H1 (cell line): ENCODE measurements at regions not wholly inside any gene's neighbourhood (a gene's known extent, or its start where the extent isn't known, plus 50 kb on each side); places are given as distances from the start of the nearest gene placed in this dataset.

ENCODE experiments used
- CTCF ChIA-PET: fragments of 300-600 bp; sonication (Branson Sonifier 250); formaldehyde crosslinking; loops from one replicate; lab custom pipeline; 2021; ENCODE audit not compliant: partially characterized antibody; lab: Charles Lee
- POLR2A ChIA-PET: fragments of 300-600 bp; sonication (Branson Sonifier 250); formaldehyde crosslinking; loops from one replicate; lab custom pipeline; 2021; ENCODE audit warnings: inconsistent platforms; ENCODE audit not compliant: partially characterized antibody; lab: Charles Lee
- DNase-seq, 2 experiments: peaks; one replicate each; pipeline versions ENCODE4 v3.0.0 to v3.0.0-alpha.2; 2010 to 2022; ENCODE audit warnings: low spot score in 2 of 2, low read depth in 1 of 2, mixed read lengths in 1 of 2
- FAIRE-seq: peaks from 2 replicates; lab custom pipeline; 2011; peaks lifted over from hg19 to GRCh38; lab: Jason Lieb, UNC
- H2AFZ ChIP-seq: 2 replicates; pipeline ENCODE4 v1.8.1; 2012; ENCODE audit warnings: low read length, inconsistent platforms
- H2AK5ac ChIP-seq: 2 replicates; pipeline ENCODE4 v1.6.1; 2013; ENCODE audit warnings: low read depth, low read length
- H2BK120ac ChIP-seq: replicated peaks from 2 replicates; pipeline ENCODE3; 2013; ENCODE audit warnings: low read depth, low read length, inconsistent platforms
- H2BK12ac ChIP-seq: 2 replicates; pipeline ENCODE4 v1.6.1; 2013; ENCODE audit warnings: low read depth, low read length
- H2BK15ac ChIP-seq: 2 replicates; pipeline ENCODE4 v1.6.1; 2013; ENCODE audit warnings: low read length
- H2BK20ac ChIP-seq: 2 replicates; pipeline ENCODE4 v1.6.1; 2013; ENCODE audit warnings: low read length
- H2BK5ac ChIP-seq: 2 replicates; pipeline ENCODE4 v1.6.1; 2013; ENCODE audit warnings: low read depth, low read length
- H3K14ac ChIP-seq: 2 replicates; pipeline ENCODE4 v1.6.1; 2013; ENCODE audit warnings: inconsistent platforms; ENCODE audit not compliant: insufficient read length
- H3K18ac ChIP-seq: 2 replicates; pipeline ENCODE4 v1.6.1; 2013; ENCODE audit warnings: low read length; ENCODE audit errors: extremely low read depth
- H3K23ac ChIP-seq: 2 replicates; pipeline ENCODE4 v1.6.1; 2013; ENCODE audit warnings: inconsistent platforms; ENCODE audit not compliant: insufficient read length
- H3K23me2 ChIP-seq: 2 replicates; pipeline ENCODE4 v1.6.1; 2013; ENCODE audit warnings: low read depth, low read length
- H3K27ac ChIP-seq: 2 replicates; pipeline ENCODE4 v1.6.1; 2011; ENCODE audit warnings: low read depth, low read length, inconsistent platforms
- H3K27me3 ChIP-seq, 4 experiments: replicated peaks in 1 of 4; 1 replicate in 1 of 4; 2 replicates in 3 of 4; pipeline versions ENCODE4 v1.6.1 to v1.8.1; 2011 to 2013; ENCODE audit warnings: low read length in 3 of 4, mild to moderate bottlenecking in 3 of 4, inconsistent platforms in 2 of 4, mixed read lengths in 2 of 4, moderate library complexity in 1 of 4; ENCODE audit not compliant: control insufficient read depth in 3 of 4, insufficient read depth in 3 of 4; ENCODE audit errors: extremely low read depth in 1 of 4
- H3K36me3 ChIP-seq, 4 experiments: 2 replicates each; pipeline versions ENCODE4 v1.6.1 to v1.8.1; 2011 to 2013; ENCODE audit warnings: mild to moderate bottlenecking in 4 of 4, low read length in 3 of 4, moderate library complexity in 2 of 4, control low read depth in 1 of 4, inconsistent platforms in 1 of 4; ENCODE audit not compliant: insufficient read depth in 4 of 4, control insufficient read depth in 2 of 4
- H3K4ac ChIP-seq: replicated peaks from 2 replicates; pipeline ENCODE3; 2013; ENCODE audit warnings: low read length, low read depth, mixed read lengths, inconsistent platforms; ENCODE audit not compliant: insufficient read length
- H3K4me1 ChIP-seq, 4 experiments: replicated peaks in 1 of 4; 1 replicate in 1 of 4; 2 replicates in 3 of 4; pipeline versions ENCODE4 v1.6.1 to v1.8.1; 2011 to 2013; ENCODE audit warnings: low read length in 3 of 4, inconsistent platforms in 2 of 4, mixed read lengths in 1 of 4; ENCODE audit not compliant: insufficient read depth in 4 of 4, control insufficient read depth in 3 of 4
- H3K4me2 ChIP-seq, 2 experiments: 2 replicates each; pipeline versions ENCODE4 v1.6.1 to v1.8.1; 2011 to 2013; ENCODE audit warnings: low read depth in 2 of 2, low read length in 2 of 2, control low read depth in 1 of 2, inconsistent platforms in 1 of 2, mild to moderate bottlenecking in 1 of 2; ENCODE audit not compliant: insufficient read depth in 1 of 2
- H3K4me3 ChIP-seq, 4 experiments: fragments of 200-600, 300-600 bp in 1 of 4; sonication (generic), shearing (Covaris generic), sonication (Bioruptor Twin) in 1 of 4; 2 replicates each; pipeline versions ENCODE4 v1.5.1 to v1.8.1; 2011 to 2016; ENCODE audit warnings: low read length in 4 of 4, low read depth in 3 of 4, control low read depth in 2 of 4, inconsistent platforms in 2 of 4, mild to moderate bottlenecking in 2 of 4, mixed read lengths in 1 of 4, moderate library complexity in 1 of 4; ENCODE audit not compliant: insufficient read depth in 2 of 4; ENCODE audit errors: extremely low read depth in 1 of 4
- H3K56ac ChIP-seq: replicated peaks from 2 replicates; pipeline ENCODE3; 2013; ENCODE audit warnings: low read depth, mild to moderate bottlenecking, mixed read lengths, low read length, inconsistent platforms; ENCODE audit not compliant: insufficient read length
- H3K79me1 ChIP-seq: 2 replicates; pipeline ENCODE4 v1.6.1; 2013; ENCODE audit warnings: low read depth, low read length, control low read depth
- H3K79me2 ChIP-seq, 2 experiments: 2 replicates each; pipeline versions ENCODE4 v1.6.1 to v1.8.1; 2012 to 2013; ENCODE audit warnings: low read length in 2 of 2, mild to moderate bottlenecking in 2 of 2, inconsistent platforms in 1 of 2; ENCODE audit not compliant: insufficient read depth in 2 of 2, control insufficient read depth in 1 of 2
- H3K9ac ChIP-seq, 4 experiments: replicated peaks in 1 of 4; 1 replicate in 1 of 4; 2 replicates in 3 of 4; pipeline versions ENCODE4 v1.6.1 to v1.8.1; 2011 to 2013; ENCODE audit warnings: low read depth in 3 of 4, low read length in 3 of 4, control low read depth in 2 of 4, mild to moderate bottlenecking in 2 of 4, moderate library complexity in 2 of 4, inconsistent platforms in 1 of 4; ENCODE audit errors: extremely low read depth in 1 of 4
- H3K9me3 ChIP-seq, 2 experiments: 2 replicates each; pipeline versions ENCODE4 v1.6.1 to v1.8.1; 2012 to 2013; ENCODE audit warnings: mild to moderate bottlenecking in 2 of 2, moderate library complexity in 2 of 2, control low read depth in 1 of 2, inconsistent platforms in 1 of 2, low read depth in 1 of 2, low read length in 1 of 2, mixed read lengths in 1 of 2; ENCODE audit not compliant: insufficient read depth in 2 of 2
- H4K20me1 ChIP-seq, 2 experiments: replicated peaks in 1 of 2; 2 replicates each; pipeline versions ENCODE3 to v1.8.1; 2011 to 2013; ENCODE audit warnings: inconsistent platforms in 2 of 2, low read length in 2 of 2, mild to moderate bottlenecking in 1 of 2; ENCODE audit not compliant: insufficient read depth in 2 of 2, control insufficient read depth in 1 of 2
- H4K5ac ChIP-seq: 2 replicates; pipeline ENCODE4 v1.6.1; 2013; ENCODE audit warnings: low read length, low read depth, mixed read lengths, inconsistent platforms; ENCODE audit not compliant: insufficient read length
- H4K8ac ChIP-seq: 2 replicates; pipeline ENCODE4 v1.8.0; 2013; ENCODE audit warnings: mild to moderate bottlenecking, moderate library complexity, low read length, inconsistent platforms; ENCODE audit not compliant: insufficient read depth; ENCODE audit errors: extremely low read depth
- H4K91ac ChIP-seq: replicated peaks from 2 replicates; pipeline ENCODE3; 2013; ENCODE audit warnings: low read length, mixed read lengths, inconsistent platforms; ENCODE audit not compliant: insufficient read length
- EZH2 ChIP-seq: fragments of 200-600 bp; sonication (generic); IDR thresholded peaks from 2 replicates; pipeline ENCODE4 v1.7.1; 2012; ENCODE audit warnings: low read depth, mild to moderate bottlenecking, moderate library complexity, low read length, inconsistent platforms; ENCODE audit not compliant: severe bottlenecking
- HDAC2 ChIP-seq, 2 experiments: fragments of 300-600 bp in 1 of 2; sonication (generic) in 1 of 2; IDR thresholded peaks; 2 replicates each; pipeline ENCODE4 v1.6.1; 2011 to 2012; ENCODE audit warnings: low read depth in 2 of 2, low read length in 2 of 2, mild to moderate bottlenecking in 2 of 2, moderate library complexity in 2 of 2, borderline replicate concordance in 1 of 2, inconsistent platforms in 1 of 2
- JUND ChIP-seq: IDR thresholded peaks from 2 replicates; pipeline ENCODE4 v1.6.1; 2011; ENCODE audit warnings: mild to moderate bottlenecking, improper control_type of control experiment, low read length
- RNF2 ChIP-seq: fragments of 200-900, 300-1000 bp; sonication (generic); IDR thresholded peaks from 2 replicates; pipeline ENCODE4 v1.7.1; 2016; ENCODE audit warnings: borderline replicate concordance, low read depth, mild to moderate bottlenecking, antibody characterized with exemption, low read length; ENCODE audit not compliant: poor library complexity, severe bottlenecking; ENCODE audit errors: missing control alignments
- SIN3A ChIP-seq, 2 experiments: IDR thresholded peaks in 1 of 2; conservative IDR thresholded peaks in 1 of 2; 2 replicates each; pipeline ENCODE4 v1.6.1; 2011 to 2012; ENCODE audit warnings: low read length in 2 of 2, improper control_type of control experiment in 1 of 2, low read depth in 1 of 2, mild to moderate bottlenecking in 1 of 2
- SP2 ChIP-seq: IDR thresholded peaks from 2 replicates; pipeline ENCODE4 v1.6.1; 2012; ENCODE audit warnings: mild to moderate bottlenecking, low read length, inconsistent platforms
- SP4 ChIP-seq: IDR thresholded peaks from 2 replicates; pipeline ENCODE4 v1.6.1; 2012; ENCODE audit warnings: low read length, inconsistent platforms
- SUZ12 ChIP-seq: fragments of 200-600 bp; sonication (generic); IDR thresholded peaks from 2 replicates; pipeline ENCODE4 v1.6.1; 2012; ENCODE audit warnings: mild to moderate bottlenecking, inconsistent platforms, low read length, moderate library complexity, mixed read lengths
- TBP ChIP-seq: IDR thresholded peaks from 2 replicates; pipeline ENCODE4 v1.6.1; 2011; ENCODE audit warnings: low read depth, low read length, improper control_type of control experiment
- TEAD4 ChIP-seq: IDR thresholded peaks from 2 replicates; pipeline ENCODE4 v1.6.1; 2012; ENCODE audit warnings: low read depth, low read length, inconsistent platforms, mixed read lengths
- WGBS, 2 experiments: shearing (Covaris generic) in 1 of 2; methylation state at CpG; one replicate each; pipeline versions ENCODE4 v1.1.6 to v1.1.7; 2013 to 2015; ENCODE audit warnings: low lambda C conversion rate in 2 of 2, mixed read lengths in 2 of 2, inconsistent platforms in 1 of 2, low coverage in 1 of 2, missing lambda C conversion rate in 1 of 2; ENCODE audit not compliant: insufficient replicate concordance in 2 of 2, insufficient coverage in 1 of 2, insufficient read length in 1 of 2; ENCODE audit errors: extremely low coverage in 1 of 2, missing lambda C conversion rate in 1 of 2; 5-methylcytosine and 5-hydroxymethylcytosine counted together
- TF ChIP-seq, protein P1 (sequence below): IDR thresholded peaks from 2 replicates; pipeline ENCODE4 v1.6.1; 2012; ENCODE audit warnings: inconsistent platforms

DNA sequence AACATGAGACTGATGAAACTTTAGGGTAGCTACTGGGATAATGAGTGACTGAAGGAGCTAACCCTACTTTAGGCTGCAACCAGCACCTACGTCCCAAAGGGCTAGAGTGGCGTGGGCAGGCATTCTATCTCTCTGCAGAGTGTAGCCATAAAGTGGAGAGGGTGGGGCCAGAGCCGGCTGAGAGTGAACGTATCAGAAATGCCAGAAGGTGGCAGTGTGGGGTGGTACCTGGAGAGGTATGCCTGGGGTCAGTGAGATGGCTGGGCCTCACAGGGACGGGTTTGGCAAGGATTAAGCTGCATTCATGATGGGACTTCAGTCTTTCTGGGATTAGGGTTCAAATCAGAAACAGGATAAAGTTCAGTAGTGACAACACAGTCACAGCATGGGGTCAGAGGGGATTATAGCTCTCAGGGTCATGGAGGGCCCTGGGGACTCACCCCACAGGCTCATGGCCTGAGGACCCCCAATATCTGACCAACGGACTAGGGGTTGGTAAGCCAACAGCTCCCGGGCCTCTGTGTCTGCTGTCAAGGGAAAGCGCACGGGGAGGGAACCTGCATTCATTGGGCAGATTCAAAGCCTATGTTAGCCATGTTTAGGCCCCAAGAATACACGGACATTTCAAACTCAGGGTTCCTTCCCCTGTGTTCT is 86.5 kb upstream of the FOXB1 start:
- Histone ChIP-seq H2AK5ac (no peak overlapping the region), H4K8ac (no peak overlapping the region), H3K56ac (no peak overlapping the region), H4K5ac (no peak overlapping the region), H3K23me2 (no peaks in the 10 kb centered on the region), H3K4me3 (no peak overlapping the region), H2BK15ac (no peak overlapping the region), H3K36me3 (no peaks in the 10 kb centered on the region), H3K79me2 (no peaks in the 10 kb centered on the region), H2BK20ac (no peak overlapping the region; the same call in 1 of the 2 replicates), H3K4me1 (peaks cover 0 to 8% (median 5%) of the 10 kb centered on the region in 4 experiments; a peak in 4 of 7 replicates), H3K4ac (no peak overlapping the region), H2BK120ac (no peak overlapping the region), H3K27me3 (no peaks in the 10 kb centered on the region), H4K91ac (peak overlapping the region; percentile 18), H4K20me1 (no peaks in the 10 kb centered on the region), H3K23ac (no peak overlapping the region), H2BK5ac (no peak overlapping the region), H2AFZ (0 out of 2 replicates have a peak overlapping the region, but pooled peaks have one; percentile 22), H2BK12ac (no peak overlapping the region), H3K27ac (no peak overlapping the region), H3K4me2 (no peak overlapping the region), H3K14ac (no peak overlapping the region), H3K9ac (no peak overlapping the region), H3K9me3 (no peaks in the 10 kb centered on the region), H3K79me1 (no peaks in the 10 kb centered on the region), H3K18ac (no peak overlapping the region)
- DNase-seq (peak; percentile 56 to 88), FAIRE-seq (peak; percentile 88)
- 50% methylated on average over 10 of the region's 10 CpGs; no CpG with 5 or more reads in 1 of the 2 experiments for WGBS, 2 experiments
- CTCF ChIA-PET: interaction anchor here (0.6 to 5.0 kb wide), 75 partner anchors 10 to 1002 kb away, joined by 3 to 49 read pairs (median 4); partner anchors contain the start of gene FOXB1
- POLR2A ChIA-PET: interaction anchor here (1.2 to 1.6 kb wide), 2 partner anchors 77 to 81 kb away, joined by 4 to 7 read pairs; no protein-coding TSS in a partner anchor
- TF ChIP-seq RNF2 (no peak), JUND (peak; percentile 33; the same call in 1 of the 2 replicates), SIN3A (conservative IDR thresholded peaks at IDR 0.05 in 1 of 2, IDR thresholded peaks at IDR 0.05 in 1 of 2; ENCODE audit: low read depth in 1 of 2, low read length in 2 of 2) (0 out of 4 replicates have a peak, but pooled peaks of 1 of the 2 experiments have one; percentile 62), HDAC2 (IDR thresholded peaks at IDR 0.05; ENCODE audit: borderline replicate concordance in 1 of 2, low read depth in 2 of 2, low read length in 2 of 2) (no peak), SP2 (no peak), SP4 (no peak), TBP (no peak), EZH2 (no peak), TEAD4 (0 out of 2 replicates have a peak, but pooled peaks have one; percentile 60), SUZ12 (no peak)
- TF ChIP-seq, protein P1, sequence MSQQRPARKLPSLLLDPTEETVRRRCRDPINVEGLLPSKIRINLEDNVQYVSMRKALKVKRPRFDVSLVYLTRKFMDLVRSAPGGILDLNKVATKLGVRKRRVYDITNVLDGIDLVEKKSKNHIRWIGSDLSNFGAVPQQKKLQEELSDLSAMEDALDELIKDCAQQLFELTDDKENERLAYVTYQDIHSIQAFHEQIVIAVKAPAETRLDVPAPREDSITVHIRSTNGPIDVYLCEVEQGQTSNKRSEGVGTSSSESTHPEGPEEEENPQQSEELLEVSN: no peak
